Activated effector memory CD4-positive, alpha-beta T cell treated with Interleukin-2 at 50 U/mL for 16 hours (primary cell): ENCODE measurements at regions not wholly inside any gene's neighbourhood (a gene's known extent, or its start where the extent isn't known, plus 50 kb on each side); places are given as distances from the start of the nearest gene placed in this dataset.

Source experiments
- DNase-seq: peaks from one replicate; pipeline ENCODE4 v3.0.0-alpha.2; 2020

DNA sequence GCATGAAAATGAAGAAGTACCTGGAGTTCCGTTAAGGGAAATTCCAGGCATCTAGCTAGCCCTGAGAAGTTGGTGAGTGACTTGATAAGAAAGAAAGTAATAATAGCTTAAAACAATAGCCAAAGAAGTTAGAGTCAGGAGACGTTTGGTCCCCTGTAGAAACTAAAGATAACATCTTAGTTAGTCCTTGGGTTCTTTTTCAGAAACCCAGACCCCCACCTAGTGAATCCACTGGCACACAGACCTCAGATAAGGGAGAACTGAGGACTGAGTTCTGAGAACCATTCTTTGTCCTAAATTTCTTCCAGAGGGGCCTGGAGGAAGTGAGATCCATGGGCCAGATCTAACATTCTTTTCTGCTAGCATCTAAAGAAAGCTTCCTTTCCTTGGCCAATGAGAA is 335.4 kb downstream of the SLC4A3 start:
- DNase-seq = no peak

DNA sequence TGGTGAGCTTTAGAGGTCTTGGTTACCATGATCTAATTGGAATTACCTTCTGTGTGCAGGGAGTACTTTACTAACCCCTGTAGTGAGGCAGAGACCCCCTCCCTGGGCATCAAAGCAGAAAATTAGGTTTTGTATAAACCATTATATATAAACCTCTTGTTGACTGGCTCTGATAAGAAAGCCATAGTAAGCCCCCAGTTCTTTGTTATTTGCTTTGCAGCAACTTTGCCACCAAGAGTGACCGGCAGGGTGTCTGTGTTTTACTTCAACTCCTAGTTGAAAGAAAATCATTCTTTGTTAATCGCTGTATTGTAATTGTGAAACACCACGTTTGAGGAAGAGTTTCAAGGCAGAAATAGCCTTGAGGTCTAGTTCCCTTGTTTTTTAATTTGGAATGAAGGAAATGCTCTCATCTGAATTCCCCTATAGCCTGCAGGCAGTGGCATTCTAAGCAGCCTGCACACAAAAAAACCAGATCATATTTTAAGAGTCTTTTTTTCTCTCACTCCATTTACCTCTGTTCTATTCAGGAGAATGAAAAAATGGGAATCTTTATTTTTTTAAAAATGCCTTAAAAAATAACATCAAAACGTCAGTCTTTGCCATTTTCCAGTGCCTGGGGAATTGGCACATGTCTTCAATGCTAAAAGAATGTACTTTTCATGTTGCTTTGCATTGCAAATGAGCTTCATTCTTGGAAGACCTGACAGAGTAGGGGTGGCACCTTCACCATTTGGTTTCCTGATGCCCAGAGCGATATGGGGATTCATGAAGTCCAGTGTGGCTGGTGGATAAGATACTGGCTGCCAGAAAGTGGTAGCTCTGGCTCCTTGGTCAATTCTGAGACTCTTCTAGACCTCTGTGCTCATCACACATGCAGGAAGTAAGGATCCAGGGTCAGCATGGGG is 338.1 kb downstream of the SLC4A3 start:
- no peak for DNase-seq

DNA sequence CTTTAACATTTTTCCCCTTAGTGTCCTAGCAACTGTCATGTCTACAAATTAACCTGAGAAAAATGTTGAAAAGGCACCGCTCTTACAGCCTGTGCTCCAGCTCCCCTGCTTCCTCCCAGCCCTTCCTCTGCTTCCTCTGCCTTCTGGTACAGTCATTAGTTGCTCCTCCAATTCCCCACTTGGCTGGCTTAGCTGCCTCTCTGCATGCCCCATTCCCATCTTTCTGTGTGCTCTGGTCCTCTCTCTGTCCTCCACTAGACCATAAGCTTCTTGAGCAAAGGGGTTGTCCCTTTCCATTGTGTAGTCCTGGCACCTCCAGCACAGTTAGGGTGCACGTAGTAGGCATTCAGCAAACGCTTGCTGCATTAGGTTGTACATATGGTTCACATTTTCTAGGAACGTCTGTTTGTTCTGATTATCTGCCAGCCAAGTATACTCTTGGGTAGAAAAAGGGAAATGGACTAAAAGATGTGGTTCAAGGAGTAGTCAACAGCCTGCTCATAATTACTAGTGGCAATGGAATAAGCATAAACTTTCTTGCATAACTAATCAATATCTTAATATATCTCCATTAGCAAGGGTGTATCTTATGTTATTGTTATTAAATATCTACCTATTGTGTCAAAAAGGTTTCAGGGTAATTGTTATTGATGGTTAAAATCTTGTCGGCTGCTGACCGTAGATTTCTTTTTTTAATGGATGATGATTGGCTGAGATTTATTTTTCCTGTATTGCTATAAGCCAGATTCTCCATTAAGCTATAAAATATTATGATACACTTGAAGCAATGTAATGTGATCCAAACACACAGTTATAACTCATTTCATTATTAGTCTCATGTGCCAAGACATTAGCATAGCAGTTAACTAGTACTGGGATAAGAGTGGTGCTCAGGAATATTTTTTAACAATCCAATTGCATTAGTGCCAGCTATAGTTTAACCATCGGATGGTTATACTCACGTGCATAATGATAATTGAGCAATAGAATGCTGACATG is 340.1 kb downstream of the SLC4A3 start:
- no peak for DNase-seq

DNA sequence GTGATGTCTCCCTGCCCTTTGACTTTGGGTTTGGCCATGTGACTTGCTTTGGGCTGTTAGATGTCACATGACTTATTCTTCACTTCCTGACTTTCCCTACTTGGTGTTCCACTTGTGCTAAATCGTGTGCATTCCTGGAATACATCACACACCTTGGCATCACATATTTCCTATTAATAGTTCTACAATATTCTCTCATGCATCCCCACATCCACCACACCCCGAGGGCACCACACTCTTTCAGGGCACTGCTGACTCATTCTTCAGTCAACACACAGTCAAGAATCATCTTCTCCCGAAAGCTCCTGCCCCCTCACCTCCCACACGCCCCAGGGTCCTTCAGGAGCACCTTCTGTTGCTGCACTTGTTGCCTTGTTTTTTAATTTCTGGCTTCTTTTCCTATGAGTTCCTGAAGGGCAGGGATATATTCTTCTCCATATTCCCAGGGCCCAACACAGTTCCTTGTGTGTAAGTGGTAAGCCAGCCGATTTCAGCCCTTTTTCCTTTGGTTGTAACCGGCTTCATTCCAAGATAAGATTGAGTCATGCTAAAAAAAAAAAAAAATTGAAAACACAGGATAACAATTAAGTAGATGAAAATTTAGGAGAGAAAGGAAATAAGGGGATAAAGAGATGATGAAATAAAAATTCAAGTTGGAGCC is 341.4 kb downstream of the SLC4A3 start:
- DNase-seq = no peak

DNA sequence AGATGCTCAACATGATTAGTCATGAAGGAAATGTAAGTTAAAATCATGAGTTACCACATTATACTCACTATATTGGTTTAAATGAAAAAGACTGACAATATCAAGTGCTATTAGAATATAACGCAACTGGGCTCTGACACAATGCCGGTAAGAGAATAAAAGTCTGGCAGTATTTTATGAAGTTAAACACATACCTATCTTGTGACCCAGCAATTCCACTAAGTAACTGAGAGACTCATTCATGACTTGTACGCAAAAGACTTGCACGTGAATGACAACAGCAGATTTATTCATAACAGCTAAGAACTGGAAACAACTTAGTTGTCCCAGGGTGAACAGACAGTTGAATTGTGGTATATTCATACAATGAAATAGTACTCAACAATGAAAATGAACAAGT is 342.1 kb downstream of the SLC4A3 start:
- no peak for DNase-seq

DNA sequence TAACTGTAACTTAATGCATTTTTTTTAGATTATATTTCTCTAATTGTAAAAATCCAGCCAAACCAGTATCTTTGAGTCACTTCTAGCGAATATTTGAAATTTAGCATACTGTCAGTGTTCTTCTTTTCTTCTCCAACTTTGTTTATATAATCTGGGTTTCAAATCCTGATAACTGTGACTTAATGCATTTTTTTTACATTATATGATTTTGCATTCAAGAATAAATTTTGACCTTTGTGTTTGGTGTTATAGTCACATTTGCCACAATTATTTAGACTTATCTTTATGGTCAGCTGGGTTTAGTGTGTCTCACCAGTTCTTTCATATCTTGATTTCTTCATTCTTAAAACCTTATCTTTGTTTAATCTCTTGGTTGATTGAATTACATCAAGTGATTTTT is 345.7 kb downstream of the SLC4A3 start:
- DNase-seq = no peak

DNA sequence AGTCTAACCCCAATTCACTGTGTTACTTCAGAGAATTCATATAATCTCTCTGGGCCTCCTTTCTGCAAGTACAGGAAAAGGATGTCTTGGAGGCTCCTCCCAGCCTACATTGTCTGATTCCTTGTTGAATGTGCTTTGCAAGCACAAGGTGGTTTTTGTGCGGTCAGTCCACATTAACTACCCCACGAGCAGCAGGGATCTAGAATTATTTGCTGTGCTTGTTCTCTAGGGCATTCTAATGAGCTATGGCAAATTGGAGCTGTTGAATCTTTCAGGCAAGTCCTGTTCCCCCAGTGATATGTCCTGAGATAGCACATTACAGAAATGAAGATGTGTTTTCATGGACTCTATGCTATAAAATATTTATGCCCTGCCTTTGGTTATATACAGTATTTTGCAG is 349.4 kb downstream of the SLC4A3 start:
- no peak for DNase-seq

DNA sequence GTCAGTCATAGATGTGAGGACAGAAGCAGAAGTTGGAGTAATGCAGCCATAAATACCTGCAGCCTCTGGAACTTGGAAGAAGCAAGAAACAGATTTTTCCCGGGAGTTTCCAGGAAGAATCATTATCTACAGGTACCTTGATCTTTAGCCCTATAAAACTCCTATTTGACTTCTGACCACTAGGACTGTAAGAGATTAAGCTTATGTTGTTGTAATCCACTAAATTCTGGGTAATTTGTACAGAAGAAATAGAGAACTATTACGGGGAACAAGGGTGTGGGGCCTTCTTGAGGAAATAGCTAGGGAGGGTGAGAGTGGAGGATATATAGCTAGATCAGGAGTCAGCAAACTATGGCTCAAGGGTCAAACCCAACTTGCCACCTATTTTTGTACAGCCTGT is 353.2 kb downstream of the SLC4A3 start:
- no peak for DNase-seq

DNA sequence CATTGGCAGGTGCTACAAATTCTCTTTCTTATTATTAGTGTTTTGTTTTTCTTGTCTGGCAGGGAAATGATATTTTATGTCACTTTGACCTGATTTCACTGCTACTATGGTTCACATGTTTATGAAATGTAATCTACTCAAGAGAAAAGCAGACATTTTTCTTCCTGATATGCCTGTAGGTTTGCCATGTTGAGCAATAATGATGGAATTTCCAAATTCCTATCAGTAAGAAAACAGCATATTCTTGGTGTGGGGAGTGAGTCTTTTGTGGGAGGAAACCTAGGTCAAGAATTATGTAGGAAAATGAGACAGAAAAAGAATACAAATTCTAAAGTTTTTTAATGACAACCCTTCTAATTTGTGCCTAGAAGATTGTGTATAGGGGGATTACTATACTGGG is 356.4 kb downstream of the SLC4A3 start:
- no peak for DNase-seq

DNA sequence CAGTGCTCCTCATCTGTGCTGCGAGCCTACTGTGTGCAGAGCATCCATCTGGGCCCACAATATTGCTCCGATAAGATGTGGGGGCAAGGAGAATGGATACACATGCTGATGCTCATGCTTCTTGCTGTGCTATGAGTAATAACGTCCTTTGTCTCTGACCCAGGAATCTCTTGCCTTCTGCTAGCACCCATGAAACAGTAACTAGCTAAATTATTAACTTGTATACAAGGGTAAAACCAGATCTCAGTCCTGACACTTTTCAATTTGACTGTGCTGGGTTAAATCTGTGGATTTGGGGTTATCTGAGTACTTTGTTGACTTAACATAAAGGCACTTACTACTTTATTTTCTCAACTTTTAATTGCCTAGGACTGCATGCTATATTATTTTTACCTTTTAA is 357.6 kb downstream of the SLC4A3 start:
- no peak for DNase-seq

DNA sequence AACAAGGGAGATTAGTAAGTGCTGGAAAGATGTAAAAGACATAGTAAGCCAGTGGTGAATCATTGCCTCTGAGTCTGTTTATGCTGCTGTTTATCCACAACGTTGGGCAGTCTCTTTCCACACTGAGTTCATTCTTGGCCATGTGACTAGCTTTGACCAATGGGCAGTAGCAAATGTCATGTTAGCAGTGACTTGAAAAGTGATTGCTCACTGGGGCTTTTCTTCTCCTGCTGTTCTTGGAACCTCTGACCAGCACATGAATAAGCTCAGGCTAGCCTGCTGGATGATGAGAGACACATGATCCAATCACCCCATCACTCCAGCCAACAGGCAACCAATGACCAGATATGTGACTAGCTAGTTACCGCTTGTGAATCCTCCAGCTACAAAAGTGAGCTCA is 360.4 kb downstream of the SLC4A3 start:
- DNase-seq = no peak

DNA sequence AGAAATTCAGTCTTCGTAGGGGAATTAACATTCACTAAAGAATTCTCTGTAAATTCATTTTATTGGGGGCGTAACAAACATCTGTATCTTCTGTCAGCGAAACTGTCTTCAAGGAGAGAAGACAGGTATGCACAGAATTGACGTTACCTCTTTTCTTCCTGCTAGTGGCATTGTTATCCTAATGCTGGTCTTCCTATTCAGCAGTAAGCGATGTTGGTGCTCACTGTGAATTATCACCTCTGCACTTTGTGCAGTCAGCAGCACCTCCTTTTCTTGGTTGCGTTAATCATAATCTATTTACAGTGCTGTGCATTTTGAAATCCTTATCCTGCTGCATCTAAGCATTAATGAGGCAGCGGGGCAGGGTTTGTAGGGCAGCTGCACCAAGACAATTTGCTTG is 362.3 kb downstream of the SLC4A3 start:
- DNase-seq = no peak

DNA sequence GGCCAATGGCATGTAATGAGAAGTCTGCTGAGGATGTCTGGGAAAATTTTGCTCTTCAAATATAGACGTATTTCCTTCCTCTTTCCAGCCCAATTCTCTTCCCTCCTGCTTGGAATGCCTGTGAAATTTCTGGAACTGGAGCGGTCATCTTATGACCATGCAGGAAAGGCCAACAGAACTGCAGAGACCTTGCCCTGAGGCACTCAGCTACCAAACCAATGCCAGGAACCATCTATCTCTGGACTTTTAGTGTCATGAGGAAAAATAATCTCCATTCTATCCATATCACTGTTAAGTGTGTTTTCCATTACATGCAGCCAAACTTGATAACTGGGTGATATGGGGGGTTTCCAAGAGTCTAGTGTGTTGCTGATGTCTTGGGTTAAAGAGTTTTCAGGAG is 363.7 kb downstream of the SLC4A3 start:
- DNase-seq = no peak

DNA sequence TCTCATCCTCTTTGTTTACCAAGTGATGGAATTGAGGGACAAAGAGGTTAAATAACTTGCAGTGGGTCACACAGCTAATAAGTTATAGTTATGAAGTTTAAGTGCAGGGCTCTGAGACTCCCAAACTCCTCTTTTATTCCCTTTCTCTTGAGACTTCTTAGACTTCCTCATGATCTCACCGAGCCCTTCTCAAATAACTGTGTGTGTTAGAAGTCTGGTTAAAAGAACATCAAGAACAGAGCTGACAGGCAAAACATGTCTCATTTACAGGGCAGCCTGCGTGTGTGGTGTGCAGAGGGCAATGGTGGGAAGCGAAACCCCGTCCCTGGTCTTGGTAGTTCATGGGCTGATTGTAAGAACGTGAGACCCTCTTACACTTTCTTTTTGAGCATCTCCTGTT is 368.0 kb downstream of the SLC4A3 start:
- DNase-seq = no peak

DNA sequence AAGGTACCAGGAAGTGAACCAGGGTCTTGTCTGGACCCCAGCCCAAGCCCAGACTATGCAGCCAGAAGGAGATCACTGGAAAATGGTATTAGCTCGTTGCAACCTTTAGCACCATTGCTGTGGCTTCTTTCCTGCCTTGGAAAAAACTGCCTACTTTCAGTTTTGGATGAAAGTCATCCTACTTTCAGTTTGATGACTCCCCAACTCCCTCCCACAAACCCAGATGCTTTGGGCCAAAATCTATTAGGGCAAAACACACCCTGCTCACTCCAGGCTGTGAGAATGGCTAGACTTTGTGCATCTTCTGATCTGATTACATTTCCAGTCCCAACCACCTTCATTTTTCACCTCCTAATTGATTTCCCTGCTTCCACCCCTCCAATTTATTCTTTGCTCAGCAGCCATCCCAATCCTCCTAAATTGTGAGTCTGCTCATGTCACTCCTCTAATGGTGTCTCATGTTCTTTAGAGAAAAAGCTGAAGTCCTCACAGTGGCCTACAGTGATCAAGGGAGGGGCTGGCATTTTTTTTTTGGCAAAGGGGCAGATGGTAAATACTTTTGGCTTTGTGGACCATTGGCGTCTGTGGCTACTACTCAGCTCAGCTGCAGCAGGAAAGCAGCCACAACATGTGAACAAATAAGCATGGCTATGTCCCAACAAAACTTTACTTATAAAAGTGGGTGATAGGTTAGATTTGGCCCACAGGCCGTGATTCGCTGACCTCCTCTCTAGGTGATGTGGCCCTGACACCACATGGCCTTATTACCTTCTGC is 368.7 kb downstream of the SLC4A3 start:
- no peak for DNase-seq

DNA sequence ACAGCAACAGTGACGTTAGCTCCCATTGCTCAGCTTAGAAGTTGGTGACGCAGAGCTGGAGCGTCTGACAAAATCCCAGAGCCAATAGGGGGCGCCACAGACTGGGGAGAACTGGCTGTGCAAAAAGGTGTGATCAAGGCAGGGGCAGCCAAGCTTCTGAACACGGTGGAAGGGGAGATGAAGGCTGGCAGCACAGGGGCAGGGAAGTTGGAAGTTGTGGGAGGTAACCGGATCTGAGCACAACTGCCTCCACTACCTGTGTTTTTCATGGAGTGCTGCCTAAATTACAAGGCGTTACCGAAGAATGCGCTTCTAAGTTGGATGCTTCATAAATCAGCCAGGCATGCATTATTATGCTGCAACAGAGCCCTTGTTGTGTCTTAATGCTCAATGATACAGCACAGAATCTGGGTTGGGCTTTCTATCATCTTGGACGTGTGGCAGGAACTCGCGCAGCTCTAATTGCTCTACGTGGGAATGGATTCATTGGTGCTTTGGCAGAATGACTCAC is 370.0 kb downstream of the SLC4A3 start:
- DNase-seq = no peak

DNA sequence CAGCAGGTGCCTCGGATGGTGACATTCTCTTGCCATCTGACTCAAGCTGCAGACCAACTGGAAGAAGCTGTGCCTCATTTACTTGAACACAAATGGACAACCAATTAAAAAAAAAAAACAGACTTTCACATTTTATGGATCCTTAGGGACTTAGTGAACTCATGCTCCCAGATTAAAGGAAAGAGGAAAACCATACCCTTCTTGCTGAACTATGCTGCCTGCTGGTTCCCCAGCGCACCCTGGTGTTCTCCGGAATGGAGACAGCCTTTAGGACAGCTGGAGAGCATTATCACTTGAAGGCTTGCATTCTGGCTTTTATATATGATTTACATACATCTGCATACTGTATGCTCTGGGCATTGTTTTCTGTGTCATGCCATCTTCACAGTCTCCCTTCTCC is 370.7 kb downstream of the SLC4A3 start:
- DNase-seq = no peak

DNA sequence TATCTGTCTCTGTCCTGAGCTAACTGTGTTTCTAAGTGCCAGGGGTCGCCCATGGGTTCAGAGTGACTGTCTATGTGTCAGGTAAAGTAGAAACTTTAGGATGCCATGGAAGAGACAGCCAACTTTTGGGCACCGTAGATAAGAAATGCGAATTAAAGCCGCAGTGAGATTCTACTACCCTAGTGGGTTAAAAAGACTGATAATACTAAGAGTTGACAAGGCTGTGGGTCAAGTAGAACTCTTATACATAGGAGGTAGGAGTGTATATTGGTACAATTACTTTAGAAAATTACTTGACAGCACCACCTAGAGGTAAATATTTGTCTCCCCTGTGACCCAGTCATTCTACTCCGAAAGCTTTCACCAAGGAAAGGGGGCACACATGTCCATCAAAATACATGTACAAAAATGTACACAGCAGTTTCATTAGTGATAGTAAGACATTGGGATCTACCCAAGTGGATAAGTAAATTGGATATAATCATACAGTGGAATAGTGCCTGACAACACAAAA is 371.3 kb downstream of the SLC4A3 start:
- no peak for DNase-seq

DNA sequence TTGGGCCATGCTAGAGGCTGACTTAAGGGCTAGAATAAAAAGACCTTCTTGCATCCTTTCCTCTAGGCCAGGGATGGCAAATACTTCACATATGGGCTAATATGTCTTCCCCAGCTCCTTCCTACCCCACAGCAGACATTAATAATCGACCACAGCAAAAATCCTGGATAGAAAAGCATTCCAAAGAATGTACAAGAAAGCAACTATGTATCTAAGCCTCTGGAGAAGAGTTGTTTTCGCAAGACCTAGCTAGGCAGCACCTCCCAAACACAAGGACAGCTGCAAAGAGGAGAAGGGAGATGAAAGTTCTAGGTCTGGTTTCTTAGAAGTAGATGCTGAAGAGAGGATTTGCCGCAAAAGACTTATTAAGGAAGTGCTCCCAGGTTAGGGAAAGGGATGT is 372.6 kb downstream of the SLC4A3 start:
- DNase-seq = no peak

DNA sequence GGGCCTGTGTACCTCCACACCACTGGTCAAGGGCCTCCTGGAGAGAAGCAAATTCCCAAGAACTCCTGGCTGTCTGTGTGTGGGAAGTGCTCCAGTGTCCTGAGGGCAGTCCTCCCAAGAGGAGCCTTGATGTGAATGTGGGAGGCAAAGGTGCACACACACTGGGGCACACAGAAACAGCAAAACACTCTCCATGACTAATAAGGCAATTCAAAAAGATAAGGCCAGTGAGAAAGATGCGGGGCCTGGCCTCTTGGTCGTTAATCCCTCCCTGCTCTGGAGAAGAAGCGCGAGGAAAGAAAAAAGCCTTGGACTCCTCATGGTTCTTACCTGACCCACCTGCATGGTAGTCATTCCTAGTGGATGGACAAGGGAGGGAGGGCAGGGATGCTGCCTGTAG is 373.2 kb downstream of the SLC4A3 start:
- DNase-seq = no peak

DNA sequence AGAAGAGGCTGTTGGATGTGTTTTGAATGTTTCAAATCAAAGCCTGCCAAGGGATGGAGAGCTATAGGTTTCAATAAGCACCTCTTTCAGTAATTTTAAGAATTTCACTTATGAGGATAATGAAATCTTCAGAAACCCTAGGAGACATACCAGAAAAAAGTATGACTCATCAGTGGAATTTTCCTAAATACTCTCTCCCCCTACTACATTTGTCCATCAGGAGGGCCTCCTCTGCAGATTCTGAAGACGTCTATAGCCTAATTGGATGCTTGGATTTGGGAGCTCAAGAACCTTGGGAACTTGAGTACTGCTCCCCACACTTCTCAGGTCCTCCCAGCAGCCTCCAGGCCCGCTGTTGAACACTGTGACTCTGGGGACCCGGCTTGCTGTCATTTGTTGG is 374.3 kb downstream of the SLC4A3 start:
- no peak for DNase-seq

DNA sequence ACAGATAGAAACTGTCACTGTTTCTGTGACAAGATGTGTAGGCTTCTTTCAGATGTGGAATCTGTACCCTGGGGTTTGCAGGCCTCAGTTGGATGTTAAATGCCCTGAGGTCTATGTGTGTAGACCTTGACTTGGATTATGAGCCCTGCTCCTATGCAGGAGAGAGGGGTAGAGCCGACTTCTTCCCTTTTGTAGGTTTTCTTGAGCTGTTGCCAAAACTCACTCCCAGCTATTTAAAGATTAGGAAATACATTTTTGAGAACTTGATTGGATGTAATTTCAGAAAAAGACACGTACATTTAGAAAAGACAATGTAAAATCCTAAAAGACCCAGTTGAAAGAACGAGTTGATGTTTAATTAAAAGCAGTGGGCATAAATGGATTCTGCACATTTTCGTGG is 374.8 kb downstream of the SLC4A3 start:
- no peak for DNase-seq
